SU-DHL-6 (cell line): ENCODE measurements at regions not wholly inside any gene's neighbourhood (a gene's known extent, or its start where the extent isn't known, plus 50 kb on each side); places are given as distances from the start of the nearest gene placed in this dataset.

Experiments used
- H2AFZ ChIP-seq: fragments of 200-600 bp; sonication (generic); 2 replicates; pipeline ENCODE4 v1.6.1; 2014; ENCODE audit warnings: low read depth, mild to moderate bottlenecking, moderate library complexity, mixed read lengths, antibody characterized with exemption, low read length; ENCODE audit not compliant: severe bottlenecking
- H3F3A ChIP-seq: fragments of 200-600 bp; shearing (Covaris generic); 2 replicates; pipeline ENCODE4 v1.6.0; 2016; ENCODE audit warnings: antibody characterized with exemption, mild to moderate bottlenecking; ENCODE audit not compliant: insufficient read depth
- H3K27ac ChIP-seq: fragments of 200-600 bp; sonication (generic); 2 replicates; pipeline ENCODE4 v1.5.1; 2016; ENCODE audit warnings: low read depth, mild to moderate bottlenecking, low read length, moderate library complexity, mixed read lengths
- H3K27me3 ChIP-seq: fragments of 200-600 bp; sonication (generic), shearing (Covaris generic); 2 replicates; pipeline ENCODE4 v1.6.0; 2014; ENCODE audit warnings: mild to moderate bottlenecking, low read length
- H3K36me3 ChIP-seq: fragments of 200-600 bp; sonication (generic); 2 replicates; pipeline ENCODE4 v1.6.1; 2014; ENCODE audit warnings: mild to moderate bottlenecking, low read length, mixed read lengths
- H3K4me2 ChIP-seq: fragments of 300-600, 200-600 bp; shearing (Covaris generic), sonication (generic); 2 replicates; pipeline ENCODE4 v1.6.0; 2014; ENCODE audit warnings: low read length, low read depth, mild to moderate bottlenecking; ENCODE audit not compliant: poor library complexity, severe bottlenecking
- H3K4me3 ChIP-seq: fragments of 200-600 bp; sonication (generic); 2 replicates; pipeline ENCODE4 v1.5.1; 2014; ENCODE audit warnings: antibody characterized with exemption, low read length, mild to moderate bottlenecking, mixed read lengths; ENCODE audit not compliant: insufficient read depth, poor library complexity, severe bottlenecking
- H3K79me2 ChIP-seq: fragments of 200-600 bp; sonication (generic); 2 replicates; pipeline ENCODE4 v1.6.1; 2014; ENCODE audit warnings: mild to moderate bottlenecking, low read length, moderate library complexity; ENCODE audit not compliant: insufficient read depth
- H3K9ac ChIP-seq: fragments of 200-600 bp; sonication (generic); 2 replicates; pipeline ENCODE4 v1.7.0; 2014; ENCODE audit warnings: mild to moderate bottlenecking, low read length
- H3K9me2 ChIP-seq: fragments of 200-600 bp; sonication (generic); replicated peaks from 2 replicates; pipeline ENCODE4 v1.6.1; 2014; ENCODE audit warnings: low read length; ENCODE audit not compliant: insufficient read depth
- H3K9me3 ChIP-seq: fragments of 200-600 bp; sonication (generic); 2 replicates; pipeline ENCODE4 v1.6.1; 2014; ENCODE audit warnings: low read length, mixed read lengths; ENCODE audit not compliant: insufficient read depth
- H4K20me1 ChIP-seq: fragments of 200-600 bp; sonication (generic); 2 replicates; pipeline ENCODE4 v1.6.1; 2014; ENCODE audit warnings: low read depth, mild to moderate bottlenecking, antibody characterized with exemption, low read length, moderate library complexity, mixed read lengths
- EZH2phosphoT487 ChIP-seq: fragments of 200-600 bp; sonication (generic), shearing (Covaris generic); conservative IDR thresholded peaks from 2 replicates; pipeline ENCODE4 v1.6.1; 2018; ENCODE audit warnings: mild to moderate bottlenecking, antibody characterized with exemption, low read length, moderate library complexity, mixed read lengths
- TF ChIP-seq, protein P1 (sequence below): fragments of 200-600 bp; sonication (generic); IDR thresholded peaks from one replicate; pipeline ENCODE4 v1.5.1; 2017; ENCODE audit warnings: antibody characterized with exemption, mild to moderate bottlenecking, low read length, moderate library complexity; ENCODE audit not compliant: insufficient read depth, poor library complexity, severe bottlenecking

GRCh38 chr7:108716783-108717182, 147.1 kb downstream of the DNAJB9 start:
- Histone ChIP-seq H3K4me2 (no peak overlapping the region), H3F3A (no peaks in the 10 kb centered on the region), H3K27ac (no peak overlapping the region), H3K27me3 (no peaks in the 10 kb centered on the region), H3K9me3 (no peaks in the 10 kb centered on the region), H3K36me3 (no peaks in the 10 kb centered on the region), H3K9ac (no peak overlapping the region), H4K20me1 (no peaks in the 10 kb centered on the region), H3K4me3 (no peak overlapping the region), H3K9me2 (no peaks in the 10 kb centered on the region), H2AFZ (no peak overlapping the region), H3K79me2 (no peaks in the 10 kb centered on the region)
- TF ChIP-seq, protein P1, sequence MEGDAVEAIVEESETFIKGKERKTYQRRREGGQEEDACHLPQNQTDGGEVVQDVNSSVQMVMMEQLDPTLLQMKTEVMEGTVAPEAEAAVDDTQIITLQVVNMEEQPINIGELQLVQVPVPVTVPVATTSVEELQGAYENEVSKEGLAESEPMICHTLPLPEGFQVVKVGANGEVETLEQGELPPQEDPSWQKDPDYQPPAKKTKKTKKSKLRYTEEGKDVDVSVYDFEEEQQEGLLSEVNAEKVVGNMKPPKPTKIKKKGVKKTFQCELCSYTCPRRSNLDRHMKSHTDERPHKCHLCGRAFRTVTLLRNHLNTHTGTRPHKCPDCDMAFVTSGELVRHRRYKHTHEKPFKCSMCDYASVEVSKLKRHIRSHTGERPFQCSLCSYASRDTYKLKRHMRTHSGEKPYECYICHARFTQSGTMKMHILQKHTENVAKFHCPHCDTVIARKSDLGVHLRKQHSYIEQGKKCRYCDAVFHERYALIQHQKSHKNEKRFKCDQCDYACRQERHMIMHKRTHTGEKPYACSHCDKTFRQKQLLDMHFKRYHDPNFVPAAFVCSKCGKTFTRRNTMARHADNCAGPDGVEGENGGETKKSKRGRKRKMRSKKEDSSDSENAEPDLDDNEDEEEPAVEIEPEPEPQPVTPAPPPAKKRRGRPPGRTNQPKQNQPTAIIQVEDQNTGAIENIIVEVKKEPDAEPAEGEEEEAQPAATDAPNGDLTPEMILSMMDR: no peak
- TF ChIP-seq EZH2phosphoT487: no peak

- Histone ChIP-seq H2AFZ (no peak overlapping the region), H3K36me3 (no peaks in the 10 kb centered on the region), H3F3A (no peaks in the 10 kb centered on the region), H3K27ac (no peak overlapping the region), H3K4me2 (no peak overlapping the region), H3K27me3 (no peaks in the 10 kb centered on the region), H3K9me3 (no peaks in the 10 kb centered on the region), H4K20me1 (no peaks in the 10 kb centered on the region), H3K4me3 (no peak overlapping the region), H3K9me2 (no peaks in the 10 kb centered on the region), H3K79me2 (no peaks in the 10 kb centered on the region), H3K9ac (no peak overlapping the region)
- TF ChIP-seq, protein P1: no peak
Observed at GRCh38 chr7:108717781-108718180, 148.1 kb downstream of the DNAJB9 start.

DNA sequence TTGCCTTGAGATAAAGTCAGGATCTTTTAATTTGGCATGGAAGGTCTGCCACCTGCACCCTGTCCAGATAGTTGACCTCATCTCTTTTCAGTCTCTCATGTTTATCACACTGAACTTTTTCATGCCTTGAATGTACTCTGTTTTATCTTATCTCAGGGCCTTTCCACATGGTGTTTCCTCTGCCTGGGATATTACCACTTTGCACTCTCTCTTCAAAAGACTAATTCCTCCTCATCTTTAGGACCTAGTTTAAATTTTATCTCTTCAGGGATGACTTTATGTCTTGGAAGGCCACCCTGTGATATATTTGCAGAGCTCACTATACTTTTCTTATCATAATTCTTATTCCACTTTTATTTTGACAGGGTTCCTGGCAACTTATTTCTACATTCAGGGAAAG, 150.0 kb downstream of the DNAJB9 start:
- no peaks in the 10 kb centered on the region for H3K36me3 ChIP-seq
- no peak overlapping the region for H3K4me3 ChIP-seq
- no peaks in the 10 kb centered on the region for H3K9me3 ChIP-seq
- no peak overlapping the region for H3K27ac ChIP-seq
- no peaks in the 10 kb centered on the region for H3K79me2 ChIP-seq
- H2AFZ ChIP-seq: no peak overlapping the region
- no peaks in the 10 kb centered on the region for H3K27me3 ChIP-seq
- no peak overlapping the region for H3K4me2 ChIP-seq
- H3F3A ChIP-seq: no peaks in the 10 kb centered on the region
- H3K9ac ChIP-seq: no peak overlapping the region
- H4K20me1 ChIP-seq: no peaks in the 10 kb centered on the region
- TF ChIP-seq EZH2phosphoT487: no peak
- TF ChIP-seq, protein P1: no peak
- H3K9me2 ChIP-seq: no peaks in the 10 kb centered on the region

DNA sequence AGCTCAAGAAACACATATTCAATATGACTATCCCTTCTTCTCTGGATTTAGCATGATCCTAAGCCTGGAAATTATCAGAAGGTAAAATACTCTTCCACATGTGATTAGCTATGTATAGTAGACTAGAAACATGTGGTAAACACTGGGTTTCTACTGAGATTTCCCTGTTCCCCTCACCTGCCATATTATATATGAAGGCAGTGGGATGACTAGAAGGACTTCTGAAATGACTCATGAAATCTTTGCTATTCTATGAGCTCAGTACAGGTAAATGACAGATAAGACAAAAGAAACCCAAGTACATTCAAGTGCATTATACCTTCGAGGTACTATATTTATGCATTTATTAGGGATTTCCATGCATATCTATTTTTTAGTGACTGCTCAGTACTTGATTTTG, 152.9 kb downstream of the DNAJB9 start:
- Histone ChIP-seq H3K4me2 (no peak overlapping the region), H3K27me3 (no peaks in the 10 kb centered on the region), H3K9me2 (no peaks in the 10 kb centered on the region), H3K79me2 (no peaks in the 10 kb centered on the region), H3F3A (no peaks in the 10 kb centered on the region), H3K9ac (no peak overlapping the region), H3K27ac (no peak overlapping the region), H2AFZ (no peak overlapping the region), H3K9me3 (no peaks in the 10 kb centered on the region), H3K36me3 (no peaks in the 10 kb centered on the region), H4K20me1 (no peaks in the 10 kb centered on the region), H3K4me3 (no peak overlapping the region)
- TF ChIP-seq, protein P1: no peak
- no peak for TF ChIP-seq EZH2phosphoT487
